Right ventricle myocardium inferior (tissue), 1 donor: ENCODE measurements at regions not wholly inside any gene's neighbourhood (a gene's known extent, or its start where the extent isn't known, plus 50 kb on each side); places are given as distances from the start of the nearest gene placed in this dataset.

Source experiments
- ATAC-seq: fragments of 200-7000 bp; cut with Tn5 transposase; one replicate; pipeline ENCODE4 v1.9.1; 2020; ENCODE audit warnings: mild to moderate bottlenecking, moderate library complexity
- DNase-seq: peaks from one replicate; pipeline ENCODE4 v3.0.0; 2021; ENCODE audit errors: missing footprints
- intact Hi-C: fragments of 100-400 bp; cut with DNase I; formaldehyde crosslinking; loops from one replicate; pipeline ENCODE4 v1.11.0; 2022
- donor health status: DM: no; HTN: yes; CAD: no; lungs with severe emphysema.

DNA sequence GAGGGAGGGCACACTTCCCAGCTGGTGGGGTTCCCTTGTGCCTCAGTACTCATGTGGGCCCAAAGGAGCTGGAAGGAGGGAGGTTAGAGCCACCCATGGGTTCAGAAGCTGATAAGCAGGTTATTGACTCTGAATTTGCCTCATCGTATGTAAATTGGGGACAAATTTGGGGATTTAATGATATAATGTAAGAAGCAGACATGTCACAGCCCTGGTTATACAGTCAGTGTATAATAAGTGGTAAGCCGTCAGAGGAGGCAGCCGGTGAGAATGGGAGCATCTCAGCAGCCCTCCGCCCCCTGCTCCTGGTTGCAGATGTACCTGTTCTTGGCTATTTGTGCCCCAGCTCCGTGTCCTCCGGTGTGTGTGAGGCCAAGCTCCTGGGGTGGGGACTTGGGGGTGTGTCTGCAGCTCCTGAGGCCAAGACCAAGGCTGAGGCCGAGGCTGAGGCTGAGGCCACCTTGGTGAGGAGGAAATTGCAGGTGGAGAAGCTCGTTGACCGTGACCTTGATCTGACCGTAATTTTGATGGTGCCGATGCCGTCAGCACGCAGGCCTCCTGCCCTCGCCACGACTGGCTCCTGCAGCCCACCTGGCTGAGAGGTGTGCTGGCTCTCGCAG is 288.1 kb downstream of the SEC14L1 start:
- intact Hi-C loops = loop anchor here (1.0 kb wide), 1 partner anchor 61 kb away; no protein-coding TSS in a partner anchor
- ATAC-seq (no peak), DNase-seq (peak; percentile 71)

DNA sequence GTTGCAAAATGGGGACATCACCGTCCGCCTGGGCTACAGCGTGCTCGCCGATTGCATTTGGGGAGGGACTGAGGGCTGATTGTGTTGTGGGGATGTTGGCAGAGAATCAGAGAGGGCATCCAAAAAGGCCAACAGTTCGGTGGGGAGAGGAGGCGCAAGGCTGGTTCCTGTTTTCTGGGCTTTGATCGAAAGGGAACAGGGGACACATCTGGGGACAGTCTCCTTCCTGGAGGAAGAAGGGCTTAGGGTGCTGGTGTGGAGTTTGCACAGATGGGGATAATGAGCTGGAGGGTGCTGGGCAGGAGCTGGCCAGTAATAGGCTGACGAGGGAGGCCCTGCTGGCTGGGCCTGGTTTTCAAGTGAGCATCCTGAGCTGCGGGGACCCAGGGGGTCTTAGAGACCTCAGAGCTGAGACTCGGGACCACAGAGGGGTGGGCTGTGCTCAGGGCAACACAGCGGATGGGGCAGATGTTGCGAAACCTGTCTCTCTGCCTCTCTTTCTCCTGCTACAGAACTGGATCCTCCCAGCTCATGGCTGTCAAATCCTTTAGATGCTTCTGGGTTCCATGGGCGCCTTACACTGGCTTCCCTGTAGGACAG is 288.7 kb downstream of the SEC14L1 start:
- intact Hi-C loops = no loop called here
- ATAC-seq (no peak), DNase-seq (peak; percentile 49)

DNA sequence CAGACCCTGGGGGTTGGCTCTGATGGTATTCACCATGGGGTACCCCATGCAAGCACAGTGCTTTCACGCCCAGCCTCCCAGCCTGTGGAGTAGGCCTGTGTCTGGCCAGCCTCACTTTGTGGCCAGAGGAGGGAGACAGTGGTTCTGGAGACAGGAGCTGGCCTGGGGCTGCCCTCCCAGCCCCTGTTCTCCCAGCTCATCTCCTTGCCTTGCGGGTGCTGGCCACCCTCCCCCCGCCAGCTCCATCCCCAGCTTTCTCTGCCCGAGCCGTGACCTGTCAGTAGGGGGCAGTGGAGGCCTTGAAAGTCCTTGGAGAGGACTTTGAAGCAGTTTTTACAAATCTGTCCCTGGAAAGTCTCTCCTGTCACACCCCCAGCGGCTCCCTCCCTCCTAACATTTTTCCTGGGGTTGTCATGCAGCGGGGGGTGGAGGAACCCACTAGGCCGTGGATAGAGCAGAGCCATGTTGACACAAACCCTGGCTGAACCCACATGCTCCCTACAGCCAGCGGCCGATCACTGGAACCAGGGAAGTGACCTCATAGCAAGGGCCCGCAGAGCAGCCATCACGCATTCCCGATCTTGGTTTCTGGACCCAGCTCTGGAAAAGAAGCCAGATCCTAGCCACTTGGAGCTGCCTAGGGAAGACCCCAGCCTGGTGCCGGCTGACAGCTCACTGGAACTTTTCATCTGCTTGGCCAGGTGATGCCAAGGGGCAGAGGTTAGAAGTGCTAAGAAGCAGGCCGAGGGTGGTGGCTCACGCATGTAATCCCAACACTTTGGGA is 289.4 kb downstream of the SEC14L1 start:
- ATAC-seq (peak; percentile 86), DNase-seq (peak; percentile 92)
- intact Hi-C loops = loop anchor here (1.0 to 2.0 kb wide), 3 partner anchors 41 to 99 kb away; no protein-coding TSS in a partner anchor

DNA sequence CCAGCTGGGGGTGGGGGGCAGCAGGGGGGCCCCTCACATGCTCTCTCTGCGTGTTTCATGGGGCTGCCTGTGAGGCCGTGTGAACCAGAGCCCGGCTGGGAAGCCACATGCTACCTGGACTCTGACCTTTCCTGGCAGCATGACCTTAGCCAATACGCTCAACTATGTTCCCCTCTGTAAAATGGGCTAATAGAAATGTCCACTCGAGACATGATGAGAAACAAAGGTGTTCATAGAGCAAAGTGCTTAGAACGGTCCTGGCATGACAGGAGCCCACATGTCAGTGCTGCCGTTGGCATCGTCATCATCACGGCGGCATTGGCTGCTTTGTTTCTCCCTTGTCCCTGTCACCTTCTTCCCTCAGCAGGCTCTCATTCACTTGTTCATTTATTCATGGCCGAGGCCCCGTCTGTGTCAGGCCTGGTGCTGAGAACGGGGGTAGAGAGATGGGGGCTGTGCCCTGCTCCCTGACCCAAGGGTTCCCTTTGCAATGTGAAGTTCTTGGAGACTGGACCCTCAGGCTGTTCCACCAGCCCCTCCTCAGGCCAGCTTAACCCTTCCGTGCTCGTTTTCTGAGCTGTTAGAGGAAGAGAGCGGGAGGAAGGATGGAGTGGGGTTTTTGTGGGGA is 291.4 kb downstream of the SEC14L1 start:
- intact Hi-C loops = no loop called here
- no peak for ATAC-seq
- DNase-seq = no peak

DNA sequence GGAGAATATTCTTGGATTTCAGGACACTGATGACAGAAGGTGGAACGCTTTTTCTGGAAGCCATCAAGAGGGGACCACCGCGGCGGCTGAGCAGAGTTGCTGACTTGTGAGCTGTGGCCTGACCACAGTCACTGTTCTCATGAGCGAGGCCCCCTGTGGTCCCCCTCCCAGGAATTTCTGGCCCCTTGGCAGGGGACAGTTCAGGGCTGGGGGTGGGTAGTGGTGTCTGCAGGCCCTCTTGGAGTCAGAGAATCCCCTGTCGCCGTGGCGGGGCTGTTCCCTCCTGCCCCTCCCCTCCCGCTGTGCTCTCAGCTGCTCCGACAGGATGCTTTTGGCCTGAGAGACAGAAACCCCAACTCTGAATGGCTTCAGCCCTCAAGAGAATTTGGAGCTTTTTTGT is 292.0 kb downstream of the SEC14L1 start:
- ATAC-seq (no peak), DNase-seq (peak; percentile 59)
- intact Hi-C loops = no loop called here

DNA sequence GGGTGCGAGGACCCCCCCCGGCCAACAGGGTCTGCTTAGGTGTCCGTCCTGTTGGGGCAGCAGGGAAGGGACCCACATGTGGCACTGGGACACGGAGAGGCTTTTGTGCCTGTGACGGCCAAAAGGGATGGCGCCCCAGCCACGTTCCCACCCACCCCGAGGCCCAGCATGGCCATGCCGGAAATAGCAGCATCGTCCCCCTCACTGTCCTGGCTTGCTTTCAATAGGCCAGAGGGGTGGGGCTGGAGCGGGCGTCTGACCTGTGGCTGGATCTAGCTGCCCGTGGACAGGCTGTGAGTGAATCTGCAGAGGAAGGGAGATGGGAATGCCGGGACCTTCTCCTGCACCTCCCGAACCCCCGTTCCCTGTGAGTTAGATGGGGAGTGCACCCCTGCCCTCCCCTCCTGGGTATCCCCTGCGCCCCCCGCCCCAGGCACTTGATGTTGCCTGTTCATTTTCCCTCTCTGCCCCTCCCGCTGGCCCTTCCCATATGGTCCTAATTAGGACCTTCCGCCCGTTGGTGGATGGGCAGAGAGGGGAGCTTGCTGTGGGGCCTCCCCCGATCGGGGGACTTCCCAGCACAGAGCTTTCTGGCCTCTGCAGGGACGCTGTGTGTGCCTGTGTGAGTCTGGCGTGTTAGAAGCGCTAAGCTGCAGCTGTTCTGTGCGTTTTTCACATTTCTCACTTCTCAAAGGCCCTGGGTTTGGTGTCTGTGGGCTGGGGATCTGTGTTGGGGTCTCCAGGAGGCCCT is 292.8 kb downstream of the SEC14L1 start:
- ATAC-seq (peak; percentile 17), DNase-seq (peak; percentile 74)
- intact Hi-C loops = no loop called here

DNA sequence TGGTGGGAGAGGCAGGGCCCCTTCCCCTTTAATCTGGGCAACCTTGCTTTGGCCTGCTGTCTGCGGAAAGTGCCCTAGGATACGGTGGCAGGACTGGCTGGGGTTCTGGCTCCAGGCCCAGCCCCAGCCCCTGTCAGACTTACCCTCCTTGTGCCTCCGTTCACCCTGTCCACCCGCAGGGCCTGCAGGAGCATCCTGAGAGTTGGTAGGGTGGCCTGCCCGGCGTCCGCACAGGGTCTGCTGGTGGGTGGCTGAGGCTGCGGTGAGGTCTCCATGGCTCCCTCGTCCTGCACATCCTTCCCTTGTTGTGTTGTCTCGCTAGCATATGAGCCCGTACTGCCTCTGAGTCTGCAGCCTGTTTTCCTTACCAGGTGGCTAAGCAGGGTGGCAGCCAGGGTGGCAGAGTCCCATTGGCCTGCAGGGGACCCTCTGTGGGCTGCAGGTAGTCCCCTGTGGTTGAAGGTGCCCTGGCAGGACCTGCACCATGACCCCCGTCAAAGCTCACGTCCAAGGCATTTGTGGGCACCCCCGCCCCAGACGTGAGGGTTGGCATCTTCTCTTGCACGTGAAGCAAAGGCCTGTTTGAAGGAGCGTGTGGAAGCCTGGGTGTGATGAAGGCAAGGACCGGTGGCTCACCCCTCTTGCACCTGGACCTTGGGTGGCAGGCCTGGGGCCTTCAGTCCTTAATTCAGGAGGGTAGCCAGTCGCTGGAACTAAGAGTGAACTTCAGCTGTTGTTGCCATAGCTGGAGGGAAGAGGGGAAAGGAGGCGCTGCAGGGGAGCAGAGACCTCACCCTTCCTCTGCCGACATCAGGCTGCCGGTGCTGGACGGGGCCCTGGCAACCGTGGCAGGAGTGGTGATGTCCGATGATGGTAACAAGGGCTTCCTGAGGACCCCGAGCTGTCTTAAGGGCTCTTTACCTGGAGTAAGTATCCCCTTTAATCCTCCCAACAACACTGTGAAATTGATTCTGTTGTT is 293.7 kb downstream of the SEC14L1 start:
- DNase-seq = peak; percentile 32
- intact Hi-C loops = no loop called here
- ATAC-seq = no peak

DNA sequence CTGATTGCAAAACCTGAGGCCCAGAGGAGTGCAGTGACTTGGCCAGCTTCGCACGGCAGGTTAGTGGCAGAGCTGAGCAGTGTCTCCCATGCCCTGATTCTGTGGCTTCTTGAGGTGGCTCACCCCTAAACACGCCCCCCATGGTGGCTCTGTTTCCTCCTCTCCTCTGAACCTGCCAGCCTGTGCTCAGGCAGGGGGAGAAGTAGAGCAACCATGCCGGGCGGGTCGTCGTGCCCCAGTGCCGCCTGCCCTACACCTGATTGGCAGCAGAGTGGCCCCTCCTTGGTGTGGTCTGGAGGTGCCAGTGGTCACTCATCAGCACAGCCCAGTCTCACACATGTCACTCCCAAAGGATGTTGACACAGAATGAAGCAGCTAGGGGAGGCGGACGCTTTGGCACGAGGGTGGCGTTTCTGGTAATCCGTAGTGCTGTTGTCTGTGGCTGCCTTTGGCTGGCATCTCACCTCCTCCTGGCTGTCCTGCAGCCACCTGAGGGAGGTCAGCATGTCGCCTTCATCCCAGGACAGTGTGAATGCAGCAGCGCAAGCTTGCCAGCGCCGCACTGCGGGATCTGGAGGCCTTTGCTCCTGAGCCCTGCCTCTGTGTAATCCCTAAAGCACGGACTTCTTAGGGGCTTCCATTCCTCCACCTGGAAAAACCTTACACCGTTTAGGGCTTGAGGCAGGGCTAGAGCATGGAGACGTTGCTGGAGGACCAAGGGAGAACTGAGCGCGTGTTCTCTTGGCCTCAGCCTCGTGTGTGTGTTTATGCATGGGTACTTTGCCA is 294.7 kb downstream of the SEC14L1 start:
- DNase-seq (peak; percentile 40), ATAC-seq (no peak)
- intact Hi-C loops = loop anchor here (2.0 kb wide), 1 partner anchor 17 kb away; no protein-coding TSS in a partner anchor

DNA sequence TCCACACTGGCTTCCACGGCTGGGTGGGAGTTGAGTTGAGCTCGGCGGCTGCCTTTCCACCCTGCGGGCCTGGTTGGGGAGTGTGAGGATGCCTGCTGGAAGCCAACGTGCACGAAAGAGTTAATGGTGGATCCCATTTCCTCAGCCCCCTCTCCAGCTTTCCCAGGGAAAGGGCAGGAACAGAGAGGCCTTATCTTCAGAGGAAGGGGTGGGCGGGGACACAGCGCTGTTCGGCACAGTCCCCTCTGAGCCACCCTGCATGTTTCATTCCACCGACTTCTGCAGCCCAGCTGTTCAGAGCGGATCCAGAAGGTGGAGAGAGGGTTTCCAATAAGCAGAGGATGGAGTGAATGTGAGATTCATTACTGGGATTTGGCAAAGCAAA is 295.3 kb downstream of the SEC14L1 start:
- ATAC-seq = peak; percentile 75
- DNase-seq = peak; percentile 84
- intact Hi-C loops = loop anchor here (2.0 kb wide), 1 partner anchor 17 kb away; no protein-coding TSS in a partner anchor

DNA sequence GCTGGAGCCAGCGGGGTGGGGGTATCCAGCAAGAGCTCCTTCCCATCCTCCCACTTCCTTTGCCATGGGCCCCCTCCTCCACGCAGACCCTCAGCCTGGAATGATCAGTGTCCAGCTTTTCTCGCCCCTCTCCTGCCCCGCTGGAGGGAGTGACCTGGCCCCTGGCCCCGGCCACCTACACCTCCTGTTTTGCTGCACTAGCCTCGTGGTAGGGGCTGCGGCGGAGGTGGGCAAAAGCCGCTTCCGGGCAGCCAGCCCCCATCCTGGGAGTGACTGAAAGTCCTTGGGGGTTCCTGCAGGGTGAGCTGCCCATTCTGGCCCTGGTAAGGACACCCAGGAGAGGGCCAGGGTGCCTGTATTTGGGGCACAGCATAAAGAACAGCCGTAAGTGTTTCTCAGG is 295.7 kb downstream of the SEC14L1 start:
- intact Hi-C loops = loop anchor here (2.0 kb wide), 1 partner anchor 16 kb away; no protein-coding TSS in a partner anchor
- ATAC-seq = no peak
- DNase-seq = no peak

DNA sequence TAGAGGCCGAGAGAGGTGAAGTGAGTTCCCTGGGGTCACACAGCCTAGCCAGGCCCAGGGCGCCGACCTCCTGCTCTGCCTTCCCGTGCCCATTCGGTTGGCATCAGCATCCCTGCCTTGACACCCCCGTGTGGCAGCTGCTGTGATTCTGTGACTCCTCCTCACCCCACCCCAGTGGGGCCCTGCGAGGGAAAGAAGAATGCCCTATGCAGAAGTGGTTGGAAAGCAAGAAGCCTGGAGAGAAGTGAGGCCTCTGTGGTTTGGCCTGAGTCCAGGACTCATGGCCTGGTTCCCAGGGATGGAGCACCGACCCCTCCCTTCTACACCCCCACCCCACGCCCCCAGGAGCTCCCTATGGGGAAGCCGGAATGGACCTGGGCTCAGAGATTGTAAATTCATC is 296.2 kb downstream of the SEC14L1 start:
- peak; percentile 82 for DNase-seq
- peak; percentile 27 for ATAC-seq
- intact Hi-C loops = loop anchor here (2.0 kb wide), 1 partner anchor 16 kb away; no protein-coding TSS in a partner anchor

DNA sequence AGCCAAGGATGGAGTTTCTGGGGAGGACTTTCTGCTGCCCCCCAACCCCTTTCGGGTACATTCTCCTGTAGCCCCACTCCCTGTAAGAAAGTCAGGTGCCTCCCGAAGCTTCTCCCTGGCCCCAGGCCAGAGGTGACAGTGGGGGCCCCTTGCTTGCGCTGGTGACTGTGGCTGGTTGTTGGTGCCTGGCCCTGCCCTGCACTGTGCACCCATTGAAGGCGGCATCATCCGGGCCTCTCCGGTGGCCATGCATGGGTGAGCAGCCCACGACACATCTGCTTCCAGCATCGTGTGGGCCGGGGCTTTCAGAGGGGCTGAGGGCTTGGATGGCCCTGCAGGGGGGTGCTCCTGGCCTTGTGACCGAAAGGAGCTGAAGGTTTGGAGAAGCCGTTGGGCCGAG is 297.0 kb downstream of the SEC14L1 start:
- no peak for ATAC-seq
- DNase-seq = no peak
- intact Hi-C loops = loop anchor here (2.0 kb wide), 1 partner anchor 15 kb away; no protein-coding TSS in a partner anchor

DNA sequence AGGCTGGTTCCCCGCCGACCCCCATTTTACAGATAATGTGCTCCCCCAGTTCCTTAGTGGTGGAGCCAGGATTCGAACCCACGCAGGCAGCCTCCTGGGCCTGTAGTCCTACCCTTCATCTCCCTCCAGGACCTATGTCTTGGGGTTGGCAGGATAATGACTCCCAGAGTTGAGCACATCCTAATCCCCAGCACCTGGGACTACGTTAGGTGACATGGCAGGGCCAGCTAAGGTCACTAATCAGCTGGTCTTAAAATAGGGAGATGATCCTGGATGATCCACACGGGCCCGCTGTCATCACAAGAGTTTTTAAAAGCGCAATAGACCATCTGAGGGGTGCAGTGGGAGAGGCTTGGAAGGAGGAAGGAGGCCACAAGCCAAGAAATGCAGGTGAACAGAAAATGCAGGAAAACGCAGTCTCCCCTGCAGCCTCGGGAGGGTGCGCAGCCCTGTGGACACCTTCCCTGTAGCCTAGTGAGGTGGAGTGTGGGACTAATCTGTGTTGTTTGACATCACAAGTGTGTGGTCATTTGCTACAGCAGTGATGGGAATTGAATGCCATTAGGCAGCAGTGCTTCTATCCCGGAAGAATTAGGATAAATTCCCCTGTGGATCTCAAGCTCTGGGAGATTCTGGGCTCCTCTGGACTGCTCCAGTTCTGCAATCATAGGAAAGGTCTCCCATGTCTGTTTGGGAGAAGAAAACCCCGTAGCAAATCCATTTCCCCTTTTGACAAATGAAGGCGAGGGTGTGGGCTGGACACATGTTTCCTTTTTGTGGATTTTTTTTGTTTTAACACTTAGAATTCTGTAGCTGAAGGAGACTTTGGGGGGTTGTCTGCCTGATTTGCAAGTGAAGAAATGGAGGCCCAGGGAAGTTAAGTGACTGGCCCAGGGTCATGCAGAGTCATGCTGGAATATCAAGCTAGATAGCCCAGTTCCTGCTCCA is 297.7 kb downstream of the SEC14L1 start:
- DNase-seq = no peak
- ATAC-seq = no peak
- intact Hi-C loops = no loop called here

DNA sequence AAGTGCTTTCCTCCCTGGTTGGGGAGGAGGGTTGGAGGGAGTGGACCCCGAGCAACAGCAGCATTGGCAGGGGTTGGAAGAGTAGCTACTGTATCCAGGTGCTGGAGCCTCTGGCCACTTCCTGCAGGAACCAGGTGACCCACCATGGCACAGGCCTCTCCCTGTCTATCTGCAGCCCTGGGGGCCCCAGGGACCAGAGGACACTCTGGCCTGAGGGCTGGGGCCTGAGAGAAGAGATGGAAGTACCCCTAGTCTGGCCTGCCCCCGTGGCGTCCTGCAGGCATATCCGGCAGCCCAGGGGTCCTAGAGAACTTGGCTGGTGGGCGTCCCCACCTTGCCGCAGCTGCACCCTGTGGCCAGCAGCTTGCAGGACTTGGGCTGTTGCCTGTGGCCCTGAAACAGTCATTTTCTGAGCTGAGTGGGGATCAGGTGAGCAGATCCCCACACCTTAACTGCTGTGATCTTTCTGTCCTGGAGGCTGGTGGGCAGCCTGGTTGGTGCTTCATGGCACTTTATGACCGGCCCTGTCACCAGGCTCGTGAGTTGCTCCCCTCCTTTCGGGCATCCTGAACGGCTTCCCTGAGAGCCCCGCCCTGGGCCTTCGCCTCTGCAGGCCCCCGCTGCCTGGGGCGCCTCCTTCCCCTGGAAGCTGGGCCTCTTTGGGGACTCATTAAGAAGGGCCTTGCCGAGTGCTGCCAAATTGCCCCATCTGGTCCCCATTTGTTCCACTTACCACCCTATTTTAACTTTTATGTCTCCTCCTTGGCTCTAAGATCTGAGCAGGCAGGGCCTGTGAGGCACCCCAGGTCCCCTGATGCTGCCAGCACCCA is 298.6 kb downstream of the SEC14L1 start:
- intact Hi-C loops = no loop called here
- ATAC-seq = no peak
- DNase-seq = no peak

DNA sequence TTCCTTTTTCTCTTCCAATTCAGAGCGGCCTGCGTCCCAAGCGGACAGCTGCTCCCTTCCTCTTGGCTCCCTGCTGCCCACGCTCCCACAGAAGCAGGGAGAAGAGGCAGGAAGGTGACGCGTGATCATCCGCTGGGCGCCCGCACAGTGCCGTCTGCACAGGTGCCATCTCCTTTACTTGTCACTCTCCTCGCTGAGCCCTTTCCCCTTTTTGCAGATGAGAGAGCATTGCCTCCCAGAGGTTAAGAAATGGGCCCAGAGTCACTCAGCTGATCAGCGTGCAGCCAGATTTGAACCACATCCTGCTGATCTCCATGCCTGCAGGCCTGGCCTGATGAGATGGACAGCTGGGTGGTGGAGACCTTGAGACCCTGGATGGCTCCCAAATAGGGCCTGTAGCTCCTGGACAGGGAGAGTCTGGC is 299.8 kb downstream of the SEC14L1 start:
- intact Hi-C loops = no loop called here
- DNase-seq (peak; percentile 75), ATAC-seq (no peak)
